HG03521 (cell line): ENCODE measurements at regions not wholly inside any gene's neighbourhood (a gene's known extent, or its start where the extent isn't known, plus 50 kb on each side); places are given as distances from the start of the nearest gene placed in this dataset.

ENCODE experiments used
- ATAC-seq: cut with Tn5 transposase; IDR thresholded peaks from one replicate; pipeline ENCODE4 v1.9.1; 2021; ENCODE audit warnings: mild to moderate bottlenecking, moderate library complexity; ENCODE audit not compliant: unreplicated experiment

DNA sequence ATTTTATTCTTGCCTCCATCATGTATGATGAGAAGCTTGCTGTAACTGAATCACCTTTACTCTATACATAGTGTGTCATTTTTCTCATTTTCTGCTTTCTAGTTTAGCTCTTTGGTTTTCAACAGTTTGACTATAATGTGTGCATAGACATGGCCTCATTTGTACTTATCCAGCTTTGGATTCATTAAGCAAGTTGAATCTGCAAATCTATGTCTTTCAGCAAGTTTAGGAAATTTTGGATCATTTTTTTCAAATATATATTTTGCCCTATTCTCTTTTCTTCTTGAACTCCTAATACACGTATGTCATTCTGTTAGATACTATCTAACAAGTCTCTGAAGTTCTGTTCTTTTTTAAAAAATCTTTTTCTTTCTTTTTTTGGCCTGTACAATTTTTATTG, 57.8 kb downstream of the PRLHR start:
- no peak for ATAC-seq

DNA sequence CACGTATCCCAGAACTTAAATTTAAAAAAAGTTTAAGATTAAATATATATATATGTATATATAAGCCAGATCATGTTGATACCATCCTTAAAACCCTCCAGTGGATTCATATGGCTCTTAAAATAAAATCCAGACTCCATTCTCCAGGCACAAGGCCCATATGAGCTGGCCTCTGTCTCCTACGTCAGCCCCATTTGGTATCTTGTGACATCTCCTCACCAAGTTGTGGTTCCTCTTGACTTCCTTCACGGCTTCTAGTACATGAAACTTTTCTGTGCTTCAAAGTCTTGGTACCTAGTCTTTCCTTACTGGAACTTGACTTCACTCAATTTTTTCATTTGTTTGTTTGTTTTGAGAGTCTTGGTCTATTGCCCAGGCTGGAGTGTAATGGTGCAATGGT, 61.3 kb downstream of the PRLHR start:
- no peak for ATAC-seq

DNA sequence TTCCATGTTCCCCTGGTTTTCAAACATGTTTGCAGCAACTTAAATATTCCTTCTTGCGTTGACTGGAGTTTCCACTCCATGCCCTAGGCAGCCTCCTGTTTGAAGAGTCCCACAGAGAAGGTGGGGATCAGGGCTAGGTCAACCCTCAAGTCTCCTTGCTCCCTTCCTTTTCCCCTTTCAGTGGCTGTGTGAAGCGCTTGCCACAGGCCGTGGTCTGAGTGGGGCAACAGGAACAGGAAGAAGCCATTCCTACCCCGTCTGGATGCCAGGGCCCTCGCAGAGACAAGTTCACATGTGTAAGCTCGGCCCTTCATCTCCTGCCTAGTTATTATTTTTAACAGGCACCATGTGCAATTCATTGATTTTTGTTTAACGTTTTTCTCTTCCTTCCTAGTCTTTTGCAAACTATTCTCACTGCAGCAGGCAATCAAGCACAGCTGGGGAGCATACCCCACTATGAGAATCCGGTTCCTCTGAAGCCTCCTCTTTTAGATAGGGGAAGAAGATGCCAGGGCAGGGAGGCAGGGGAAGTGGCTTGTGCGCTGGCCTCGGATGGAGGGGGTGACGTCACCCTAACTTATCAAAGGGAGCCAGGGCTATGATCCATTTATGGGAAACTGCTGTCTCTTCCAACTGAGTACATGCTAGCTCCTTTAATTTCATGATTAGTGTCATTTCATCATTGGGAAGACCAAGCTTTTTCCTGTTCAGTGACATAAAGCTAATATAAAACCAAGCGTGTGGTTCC, 64.2 kb downstream of the PRLHR start:
- ATAC-seq = no peak

DNA sequence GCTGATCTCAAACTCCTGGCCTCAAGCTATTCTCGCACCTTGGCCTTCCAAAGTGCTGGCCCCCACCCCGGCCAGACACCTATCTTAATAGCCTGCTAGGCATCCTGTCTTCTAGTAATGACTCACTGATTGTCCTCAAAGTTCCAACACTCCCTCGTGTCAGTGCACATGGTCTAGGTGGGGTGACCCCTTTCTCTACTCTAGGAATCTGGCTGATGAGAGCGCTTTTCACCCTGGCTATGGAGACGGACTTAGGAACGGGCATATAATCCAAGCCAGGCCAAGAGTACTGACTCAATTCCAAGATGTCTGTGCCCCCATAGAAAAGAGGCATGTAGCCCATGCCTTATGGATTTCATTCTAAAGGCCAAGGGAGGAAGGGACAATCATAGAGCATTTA, 67.0 kb downstream of the PRLHR start:
- no peak for ATAC-seq

DNA sequence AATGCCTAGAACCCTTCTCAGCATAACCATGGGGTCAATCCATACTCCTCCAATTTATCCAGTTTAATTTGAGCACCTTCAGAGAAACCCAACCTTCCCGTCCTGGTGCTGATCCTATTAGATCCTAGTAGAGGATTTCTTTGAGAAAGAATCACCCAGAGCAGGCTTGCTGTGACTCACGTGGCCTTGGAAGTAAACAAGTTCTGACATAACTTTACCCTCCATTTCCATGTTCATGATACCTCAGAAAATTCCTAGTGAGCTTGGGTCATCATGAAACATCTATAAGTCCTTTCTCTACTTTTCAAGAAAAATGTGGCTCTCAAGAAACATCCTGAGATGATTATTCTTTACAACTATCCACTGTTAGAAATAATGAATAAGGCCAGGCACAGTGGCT, 71.7 kb downstream of the PRLHR start:
- ATAC-seq = no peak

DNA sequence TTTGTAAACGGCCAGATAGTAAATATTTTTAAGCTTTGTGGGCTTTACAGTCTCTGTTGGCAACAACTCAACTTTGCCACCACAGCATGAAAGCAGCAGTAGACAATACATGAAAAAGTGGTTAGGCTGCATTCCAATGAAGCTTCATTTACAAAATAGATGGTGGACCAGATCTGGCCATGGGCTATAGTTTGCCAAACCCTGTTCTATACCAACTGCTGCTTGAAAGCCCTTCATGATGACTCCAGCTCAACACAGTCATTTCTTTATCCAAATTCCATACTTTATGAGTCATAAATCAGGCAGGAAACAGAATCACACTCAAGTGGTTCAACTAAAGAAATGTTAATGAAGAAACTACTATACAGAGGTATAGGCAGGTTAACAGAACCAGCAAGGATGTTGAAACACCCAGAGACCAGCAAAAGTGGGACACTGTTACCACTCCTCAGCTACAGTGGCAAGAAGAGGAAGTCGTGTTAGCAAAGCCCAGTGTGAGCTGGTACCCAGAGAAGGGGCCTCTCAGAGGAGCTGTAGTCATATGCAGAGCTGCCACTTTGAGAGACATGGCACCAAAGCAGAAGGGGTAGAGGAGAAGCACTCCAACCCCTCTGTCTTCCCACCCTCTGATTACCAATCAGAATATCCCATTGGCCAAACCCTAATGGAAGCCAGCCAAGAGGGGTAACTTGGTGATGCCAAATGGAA, 72.5 kb downstream of the PRLHR start:
- ATAC-seq = no peak

DNA sequence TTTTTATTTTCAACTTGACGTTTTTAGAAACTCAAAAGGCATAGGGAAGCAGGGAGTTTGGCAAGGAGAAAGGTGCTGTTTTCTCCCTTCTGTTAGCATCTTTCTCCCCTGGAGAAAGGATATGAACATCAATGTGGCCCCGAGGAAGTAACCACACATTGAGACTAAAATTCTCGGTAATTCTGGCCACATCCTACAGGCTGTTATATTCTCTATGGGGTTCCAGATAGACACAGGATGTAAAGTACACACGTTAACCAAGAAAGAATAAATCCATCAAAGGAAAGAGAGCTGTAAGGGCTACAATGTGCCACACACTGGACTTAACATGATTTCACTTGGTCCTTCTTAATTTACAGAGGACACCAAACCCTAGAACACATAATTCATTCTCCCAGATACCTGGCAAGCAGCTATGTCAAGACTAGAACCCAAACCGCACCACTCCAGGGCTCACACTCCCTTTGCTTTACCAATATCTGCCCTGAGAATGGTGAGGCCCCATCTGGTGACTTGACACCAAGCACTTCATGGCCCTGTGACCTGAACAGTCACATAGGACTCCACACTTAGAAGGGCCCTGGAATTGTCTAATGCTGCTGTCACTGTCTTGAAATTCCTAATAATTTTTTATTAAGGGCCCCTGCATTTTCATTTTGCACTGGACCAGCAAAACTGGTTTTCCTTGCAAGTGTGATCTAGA, 73.9 kb downstream of the PRLHR start:
- no peak for ATAC-seq

DNA sequence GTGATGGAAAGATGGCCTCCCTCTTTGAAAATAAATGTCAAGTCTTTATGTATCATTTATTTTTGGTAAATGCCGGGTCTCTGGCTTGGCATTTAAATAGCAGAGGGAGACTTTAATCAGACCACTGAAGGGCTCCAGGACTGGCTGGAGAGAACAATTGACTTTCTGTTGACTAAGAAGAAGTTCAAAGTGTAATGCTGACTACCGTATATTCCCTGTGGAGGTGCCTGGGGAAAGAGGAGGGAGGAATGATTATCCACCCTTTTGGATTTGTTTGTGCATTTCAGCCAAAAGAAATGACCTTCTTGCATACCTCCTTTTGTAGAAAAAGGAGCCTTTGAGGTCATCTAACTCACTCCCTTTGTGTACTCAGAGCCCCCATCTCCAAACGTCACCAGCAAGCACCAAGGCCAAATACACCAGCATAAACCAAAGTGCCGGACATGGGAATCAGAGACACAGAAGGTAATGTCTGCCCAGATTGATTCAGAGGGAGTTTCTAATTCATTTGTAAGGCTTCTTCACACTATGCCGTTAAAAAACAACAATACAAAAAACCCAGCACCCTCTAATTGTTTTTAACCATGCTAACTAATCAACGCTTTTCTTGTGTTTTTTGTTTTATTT, 75.2 kb downstream of the PRLHR start:
- ATAC-seq = no peak

DNA sequence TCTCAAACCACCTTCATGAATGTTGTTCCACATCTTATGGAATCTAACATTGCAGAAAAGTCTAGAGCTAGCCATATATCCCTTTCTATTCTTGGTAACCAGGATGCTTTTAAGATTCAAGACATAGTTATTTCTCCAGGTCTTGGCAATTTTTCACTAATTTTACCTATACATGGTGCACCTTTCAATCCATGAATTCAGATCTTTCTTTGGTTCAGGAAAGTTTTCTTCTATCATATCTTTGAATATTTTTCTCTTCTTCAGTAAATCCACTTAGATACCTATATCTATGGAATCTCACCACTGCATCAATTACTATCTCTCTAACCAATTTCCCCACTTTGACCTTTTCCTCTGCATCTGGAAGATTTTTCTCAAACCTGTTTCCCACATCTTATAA, 77.4 kb downstream of the PRLHR start:
- ATAC-seq = no peak

DNA sequence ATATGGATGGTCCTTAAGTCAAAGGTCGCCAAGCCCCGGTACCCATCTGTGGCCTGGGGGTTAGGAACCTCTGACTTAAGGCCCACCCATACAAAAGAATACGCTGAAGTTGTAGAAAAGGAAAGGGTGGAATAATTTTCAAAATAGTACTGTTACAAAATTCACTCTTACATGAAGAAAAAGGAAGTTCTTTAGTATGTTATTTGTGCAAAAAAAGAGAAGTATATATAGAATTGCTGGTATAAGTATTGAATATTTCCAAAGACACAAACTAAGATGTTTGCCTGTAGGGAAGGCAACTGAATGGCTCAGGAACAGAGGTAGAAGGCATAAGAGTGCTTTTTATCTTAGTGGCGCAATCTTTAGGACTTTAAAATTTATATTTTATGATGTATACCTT, 78.7 kb downstream of the PRLHR start:
- no peak for ATAC-seq

DNA sequence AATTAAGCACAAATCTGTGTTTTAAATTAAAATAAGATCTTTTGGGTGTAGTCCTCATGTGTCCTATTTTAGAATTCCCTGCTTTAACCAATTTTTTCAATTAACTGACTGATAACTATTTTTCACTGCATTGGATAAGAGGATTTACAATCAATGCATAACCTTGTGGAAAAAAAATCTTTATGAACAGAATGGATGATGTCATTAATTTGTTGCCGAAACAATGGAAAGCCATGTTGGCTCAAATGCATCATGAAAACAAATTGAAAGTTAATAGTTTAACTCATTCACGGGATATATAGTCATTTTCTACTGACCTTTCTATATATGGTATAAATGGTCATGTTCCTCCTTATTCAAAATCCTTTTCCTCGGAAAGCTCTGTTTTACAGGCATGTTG, 82.3 kb downstream of the PRLHR start:
- no peak for ATAC-seq

DNA sequence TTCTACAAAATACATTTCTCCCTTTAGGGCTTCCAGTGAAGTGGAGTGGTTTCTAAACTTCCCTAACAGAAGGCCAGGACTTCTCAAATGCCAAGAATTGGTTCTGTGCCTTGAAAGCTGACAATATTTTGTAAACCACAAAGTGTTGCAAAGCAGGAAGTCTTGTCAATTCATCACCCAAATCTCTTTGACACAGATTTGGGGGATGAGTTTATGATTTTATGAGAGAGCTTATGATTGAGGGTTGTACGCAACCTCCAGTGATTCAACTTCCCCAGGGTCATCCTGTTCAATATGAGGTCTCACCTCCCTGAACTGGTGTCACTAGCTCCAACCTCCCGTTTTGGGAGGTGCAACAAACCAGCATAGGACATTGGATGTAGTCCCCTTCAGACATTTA, 83.7 kb downstream of the PRLHR start:
- ATAC-seq = no peak

DNA sequence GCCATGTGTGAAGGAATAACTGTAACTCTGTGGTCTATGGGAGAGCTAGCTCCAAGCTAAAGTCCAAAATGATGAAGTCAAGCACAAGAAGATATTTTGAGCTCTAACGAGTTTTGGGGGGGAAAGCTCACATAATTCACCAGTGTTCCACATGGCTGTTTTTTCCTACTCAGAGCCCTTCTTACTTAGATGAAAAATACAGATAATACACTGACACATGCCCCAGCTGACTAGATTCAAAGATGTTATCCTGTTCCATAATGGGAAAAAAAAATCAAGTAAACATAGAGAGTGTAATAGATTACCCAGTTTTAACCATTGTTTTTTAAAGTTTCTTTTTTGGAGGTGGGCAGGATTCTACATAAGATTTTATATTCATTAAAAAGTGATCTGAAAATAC, 86.6 kb downstream of the PRLHR start:
- no peak for ATAC-seq

DNA sequence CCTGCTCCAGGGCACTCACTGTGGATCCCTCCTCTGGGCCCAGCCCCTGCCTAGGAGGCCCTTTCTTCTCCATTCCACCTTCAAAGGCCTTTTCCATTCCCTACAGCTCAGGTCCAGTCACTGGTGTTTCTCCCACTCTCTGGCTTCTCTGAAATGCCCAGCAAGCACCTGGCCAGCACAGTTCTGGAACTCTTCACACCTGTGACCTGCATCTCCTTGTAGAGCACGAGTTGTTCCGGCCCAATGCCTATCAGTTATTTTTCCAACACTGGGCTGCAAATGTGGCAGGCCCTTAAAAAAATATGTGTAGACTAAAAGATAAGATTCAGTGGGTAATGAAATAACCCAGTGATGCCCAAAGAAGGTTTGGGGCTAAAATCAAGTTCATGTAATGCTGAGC, 87.1 kb downstream of the PRLHR start:
- no peak for ATAC-seq

DNA sequence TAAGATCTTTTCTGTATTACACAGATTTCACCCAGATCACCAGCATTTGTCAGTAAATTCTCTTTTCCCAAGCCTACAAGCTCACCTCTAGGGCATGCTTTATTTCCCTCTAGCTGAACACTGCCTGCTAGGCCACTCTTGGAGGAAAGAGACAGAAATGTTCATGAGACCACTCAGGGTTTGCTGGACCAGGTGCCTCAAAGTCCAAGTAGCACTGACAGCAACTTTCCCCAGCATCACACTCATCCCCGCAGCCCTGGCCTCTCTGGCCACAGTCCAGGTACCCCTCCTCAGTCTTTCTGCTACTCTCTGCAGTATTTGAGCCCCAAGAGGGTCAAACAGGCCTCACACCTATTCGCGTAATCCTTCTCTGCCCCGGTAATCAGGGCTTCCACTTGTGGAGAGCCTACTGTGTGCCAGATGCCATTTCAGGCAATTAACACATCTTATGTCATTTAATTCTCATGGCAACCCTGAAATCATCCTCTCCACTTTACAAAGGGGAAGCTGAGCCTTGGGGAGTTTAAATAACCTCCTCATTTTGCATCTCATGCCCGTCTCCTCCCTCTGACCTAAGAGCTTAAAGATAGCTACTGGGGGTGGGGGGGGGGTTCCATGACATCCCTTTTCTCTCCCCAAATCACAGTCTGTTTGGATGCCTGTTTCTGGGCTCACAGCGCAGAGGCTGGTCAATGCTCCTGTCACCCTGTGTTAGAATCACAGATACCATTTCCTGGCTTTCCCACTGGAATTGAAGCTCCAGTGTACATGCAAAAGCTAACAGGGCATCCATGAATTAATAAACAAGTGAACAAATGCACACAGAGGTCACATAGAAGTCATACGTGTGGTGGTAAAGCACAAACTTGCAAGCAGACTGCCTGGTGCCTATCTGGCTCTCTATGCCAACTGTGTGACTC, 88.5 kb downstream of the PRLHR start:
- ATAC-seq = no peak

DNA sequence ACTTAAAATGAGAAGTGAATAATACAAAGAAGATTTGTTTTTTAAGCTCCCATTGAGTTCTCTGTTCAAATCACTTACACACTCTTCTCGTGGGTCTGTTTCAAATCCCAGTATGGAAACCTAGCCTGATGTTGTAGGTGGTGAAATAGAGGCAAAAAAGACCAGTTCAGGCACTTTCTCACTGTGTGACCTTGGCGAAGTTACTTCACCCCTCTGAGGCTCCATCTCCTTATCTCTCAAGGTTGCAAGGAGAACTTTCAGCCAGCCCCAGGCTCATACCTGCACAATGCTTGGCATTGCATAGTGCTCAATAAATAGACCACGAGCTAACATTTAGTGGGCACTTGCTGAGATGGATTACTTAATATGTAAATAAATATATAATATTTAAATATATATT, 90.1 kb downstream of the PRLHR start:
- ATAC-seq = no peak

DNA sequence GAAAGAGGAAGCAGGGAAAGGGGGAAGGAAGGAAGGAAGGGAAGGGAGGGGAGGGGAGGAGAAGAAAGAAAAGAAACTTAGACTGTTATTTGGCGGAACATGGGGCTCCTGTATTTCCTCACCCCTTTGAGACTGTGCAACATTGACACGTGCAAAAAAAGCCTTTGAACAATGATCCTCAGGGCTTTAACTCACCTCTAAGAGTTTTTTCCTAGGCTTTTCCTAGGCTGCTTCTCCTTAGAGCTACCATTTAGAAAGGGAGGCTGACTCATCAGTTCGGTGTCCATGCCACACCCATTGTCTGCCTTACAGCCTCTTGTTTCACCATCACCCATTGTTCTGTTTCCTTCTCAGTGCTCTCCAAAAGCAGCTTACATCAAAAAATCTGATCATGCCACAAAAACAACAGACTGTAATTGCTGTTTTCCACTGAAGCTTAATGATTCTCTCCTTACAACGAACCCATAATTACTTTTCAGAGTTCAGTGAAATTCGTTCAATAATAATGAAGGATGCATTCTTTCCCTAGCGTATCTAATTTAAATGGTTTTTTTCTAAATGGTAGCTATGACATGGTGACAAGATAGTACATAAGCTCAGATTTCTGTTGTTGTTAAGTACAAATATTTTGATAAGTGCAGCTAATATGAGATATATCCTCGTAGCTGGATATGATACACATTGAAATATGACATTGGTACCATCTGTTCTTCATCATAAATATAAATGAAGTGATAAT, 90.8 kb downstream of the PRLHR start:
- no peak for ATAC-seq

DNA sequence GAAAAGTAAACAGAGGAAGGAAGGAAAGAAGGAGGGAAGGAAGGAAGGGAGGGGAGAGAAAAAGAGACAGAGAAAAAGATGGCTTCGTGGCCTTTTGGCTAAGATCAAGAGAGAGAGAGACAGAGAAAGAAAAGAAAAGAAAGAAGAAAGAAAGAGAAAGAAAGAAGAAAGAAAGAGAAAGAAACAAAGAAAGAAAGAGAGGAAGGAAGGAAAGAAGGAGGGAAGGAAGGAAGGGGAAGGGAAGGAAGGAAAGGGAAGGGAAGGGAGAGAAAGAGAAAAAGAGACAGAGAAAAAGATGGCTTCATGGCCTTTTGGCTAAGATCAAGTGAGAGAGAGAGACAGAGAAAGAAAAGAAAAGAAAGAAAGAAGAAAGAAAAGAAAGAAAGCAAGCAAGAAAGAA, 91.4 kb downstream of the PRLHR start:
- no peak for ATAC-seq

DNA sequence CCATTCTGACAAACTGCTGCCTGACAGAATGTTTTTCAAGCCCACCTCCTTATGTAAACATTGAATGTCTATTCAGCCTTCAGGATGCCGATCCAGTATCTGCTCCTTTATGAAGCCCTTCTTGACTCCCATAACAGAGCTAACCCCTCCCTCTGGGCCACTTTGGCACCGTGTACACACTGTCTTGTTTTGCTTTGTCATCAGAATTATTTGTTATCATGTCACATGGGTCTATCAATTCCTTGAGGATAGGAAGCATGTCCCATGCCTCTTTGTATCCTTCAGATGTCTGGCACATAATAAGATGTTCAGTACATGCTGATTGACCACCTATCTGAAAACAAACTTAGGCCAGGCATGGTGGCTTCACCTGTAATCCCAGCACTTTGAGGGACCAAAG, 92.3 kb downstream of the PRLHR start:
- no peak for ATAC-seq
